NCI-H1417 treated with DMSO at 0.1 percent for 48 hours (cell line): ENCODE measurements at regions not wholly inside any gene's neighbourhood (a gene's known extent, or its start where the extent isn't known, plus 50 kb on each side); places are given as distances from the start of the nearest gene placed in this dataset.
"Not testable (repeated sequence)": the region's sequence is repeated elsewhere in the genome, so short reads cannot be mapped to it uniquely, and the experiment has no call there.

ENCODE experiments used
- DNase-seq: peaks from one replicate; lab custom pipeline; 2025; lab: John Stamatoyannopoulos, UW

DNA sequence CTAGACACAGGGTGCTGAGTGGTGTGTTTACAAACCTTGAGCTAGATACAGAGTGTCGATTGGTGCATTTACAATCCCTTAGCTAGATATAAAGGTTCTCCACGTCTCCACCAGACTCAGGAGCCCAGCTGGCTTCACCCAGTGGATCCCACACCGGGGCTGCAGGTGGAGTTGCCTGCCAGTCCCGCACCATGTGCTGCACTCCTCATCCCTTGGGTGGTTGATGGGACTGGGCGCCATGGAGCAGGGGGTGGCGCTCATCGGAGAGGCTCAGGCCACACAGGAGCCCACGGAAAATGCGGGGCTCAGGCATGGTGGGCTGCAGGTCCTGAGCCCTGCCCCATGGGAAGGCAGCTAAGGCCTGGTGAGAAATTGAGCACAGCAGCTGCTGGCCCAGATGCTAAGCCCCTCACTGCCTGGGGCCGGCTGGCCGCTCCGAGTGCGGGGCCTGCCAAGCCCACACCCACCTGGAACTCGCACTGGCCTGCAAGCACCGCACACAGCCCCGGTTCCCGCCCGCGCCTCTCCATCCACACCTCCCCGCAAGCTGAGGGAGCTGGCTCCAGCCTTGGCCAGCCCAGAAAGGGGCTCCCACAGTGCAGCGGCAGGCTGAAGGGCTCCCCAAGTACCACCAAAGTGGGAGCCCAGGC lies 418.4 kb downstream of the KIF20B start:
- not testable (repeated sequence) for DNase-seq

DNA sequence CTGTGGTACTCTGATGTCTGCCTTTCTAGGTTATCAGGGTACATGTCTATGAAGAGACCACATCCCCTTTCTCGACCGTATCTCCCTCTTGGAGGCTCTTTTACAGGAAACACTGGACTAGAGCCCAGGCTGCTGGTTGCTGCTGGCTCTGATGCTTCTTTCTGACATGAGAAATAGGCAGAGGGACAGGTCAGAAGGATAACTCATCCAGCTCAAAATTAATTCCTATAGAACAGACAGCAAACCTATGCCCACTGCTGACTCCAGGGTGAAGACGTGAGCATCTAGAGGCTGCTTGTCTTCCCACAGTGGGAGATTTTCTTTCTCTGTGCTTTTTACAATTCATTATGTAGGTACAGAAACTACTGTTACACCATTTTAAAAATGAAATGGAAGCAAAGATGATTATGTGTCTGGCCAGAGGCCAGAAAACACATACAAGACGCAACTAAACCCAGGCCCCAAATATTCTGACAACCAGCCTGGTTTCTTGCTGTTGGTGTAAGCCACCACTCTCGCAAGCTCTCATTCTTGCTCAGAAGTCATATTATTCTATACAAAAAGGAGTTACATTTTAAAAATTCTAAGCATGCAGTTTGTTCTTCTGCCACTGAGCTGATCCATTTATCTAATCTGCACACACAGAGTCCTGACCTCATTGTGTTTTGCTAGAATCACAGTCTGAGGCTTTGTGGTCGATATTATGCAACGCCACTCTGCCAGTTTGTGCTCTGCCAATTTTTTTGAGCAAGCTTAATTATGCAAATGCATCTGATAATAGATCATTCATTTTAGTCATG lies 424.3 kb downstream of the KIF20B start:
- no peak for DNase-seq

DNA sequence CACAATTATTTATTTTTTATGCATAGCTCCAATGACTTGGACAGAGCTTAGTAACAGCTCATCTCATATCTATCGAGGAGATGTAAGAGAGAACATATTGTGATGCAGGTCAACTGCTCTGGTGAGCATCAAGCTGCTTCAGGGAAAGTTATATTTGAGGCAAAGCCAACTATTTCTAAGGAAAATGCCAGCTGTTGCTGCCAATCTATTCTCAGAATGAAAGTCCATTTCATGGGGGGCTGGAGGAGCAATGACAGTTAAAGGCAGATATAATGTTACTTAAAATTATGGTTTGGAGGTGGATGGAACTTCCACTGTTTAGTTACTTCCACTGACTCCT lies 424.8 kb downstream of the KIF20B start:
- no peak for DNase-seq

DNA sequence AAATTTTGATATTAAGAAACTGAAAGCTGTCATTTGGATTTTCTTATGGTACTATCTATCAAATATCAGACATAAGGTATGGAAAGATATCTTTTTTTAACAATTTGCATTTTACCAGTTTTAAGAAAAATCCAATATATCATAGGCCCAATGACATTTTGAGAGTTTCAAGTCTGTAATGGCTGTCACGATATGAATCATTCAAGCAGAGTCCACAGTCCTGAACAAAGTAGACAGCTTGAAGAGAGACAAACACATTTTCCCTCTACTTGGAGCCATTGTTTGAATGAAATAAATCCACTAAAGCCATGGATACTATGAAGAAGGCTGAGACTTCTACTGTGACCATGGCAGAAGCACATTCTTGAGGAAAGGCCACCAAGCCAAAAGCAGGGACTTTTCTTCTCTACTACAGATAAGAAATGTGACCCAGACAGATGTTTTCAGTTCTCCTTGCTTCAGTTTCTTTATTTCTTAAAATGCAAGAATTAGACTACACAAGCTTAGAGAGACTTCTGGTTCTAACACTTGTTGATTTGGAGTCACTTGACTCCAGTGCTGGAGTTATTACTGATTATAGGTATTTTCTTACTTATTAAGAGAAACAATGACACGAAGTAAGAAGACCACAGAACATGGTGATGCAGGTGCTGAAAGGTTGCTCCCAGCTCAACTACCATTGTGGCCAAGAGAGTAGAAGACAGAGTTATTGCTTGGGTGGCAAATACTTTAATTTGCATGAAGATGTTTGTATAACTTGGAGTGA lies 429.1 kb downstream of the KIF20B start:
- DNase-seq, result no peak

DNA sequence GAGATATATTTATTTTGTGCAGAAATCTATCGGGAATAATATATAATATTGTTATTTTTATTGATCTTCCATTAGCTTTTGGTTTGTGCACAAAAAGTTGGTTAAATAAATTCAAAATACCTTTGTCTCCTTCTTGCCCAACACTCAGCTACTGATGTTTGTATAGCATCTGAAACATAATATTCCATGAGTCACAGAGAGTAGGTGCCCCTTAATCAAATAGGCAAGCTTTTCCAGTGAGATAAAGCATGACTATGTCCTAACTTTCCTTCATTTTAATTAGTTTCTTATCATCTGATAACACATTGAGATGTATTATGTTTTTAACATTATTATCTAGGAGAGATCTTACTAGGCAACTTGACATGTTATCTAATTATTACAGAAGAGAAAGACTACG lies 432.2 kb downstream of the KIF20B start:
- DNase-seq, result no peak

DNA sequence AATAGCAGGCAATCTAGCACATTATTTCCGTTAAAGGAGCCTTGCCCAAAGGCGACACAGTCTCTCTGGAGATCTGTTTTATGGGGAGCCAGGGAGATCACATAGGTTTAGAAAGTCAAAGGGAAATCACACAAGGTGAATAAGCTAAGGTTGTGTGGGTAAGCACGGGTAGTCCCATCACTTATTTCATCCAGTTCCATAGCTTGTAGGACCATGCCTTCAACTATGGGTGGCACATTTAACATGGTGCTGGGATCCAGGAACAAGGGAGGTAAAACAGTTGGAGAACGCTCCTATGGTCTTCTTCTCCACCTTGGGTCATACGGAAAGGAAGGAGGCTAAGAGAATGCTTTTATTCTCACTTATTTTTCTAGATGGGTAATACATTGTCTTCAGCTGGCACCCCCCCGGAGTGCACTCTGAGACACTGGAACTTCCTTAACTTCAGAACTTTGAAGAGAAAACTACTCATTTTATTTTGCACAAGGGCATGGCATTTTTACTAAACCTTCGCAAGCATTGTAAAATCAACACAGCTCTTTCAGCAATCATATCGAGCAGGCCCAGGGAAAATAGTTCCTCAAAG lies 435.4 kb downstream of the KIF20B start:
- no peak for DNase-seq

DNA sequence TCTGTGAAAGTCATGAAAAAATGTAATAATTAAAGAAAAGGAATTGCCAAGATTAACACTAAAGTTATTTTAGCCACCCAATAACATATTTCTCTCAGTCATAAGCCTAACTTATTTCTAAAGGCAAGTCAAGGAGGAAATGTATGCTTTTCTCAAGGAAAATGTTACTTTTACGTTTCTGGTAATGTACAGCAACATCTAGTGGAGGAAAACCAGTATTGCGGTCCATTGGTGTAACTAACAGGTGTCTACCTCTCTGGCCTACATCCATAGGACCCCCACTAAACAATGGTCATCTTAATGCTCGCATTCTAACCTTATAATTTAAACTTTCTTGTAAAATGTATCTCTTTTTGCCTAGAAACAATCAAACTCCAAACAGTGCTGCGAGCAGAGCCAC lies 437.5 kb downstream of the KIF20B start:
- DNase-seq, result no peak

DNA sequence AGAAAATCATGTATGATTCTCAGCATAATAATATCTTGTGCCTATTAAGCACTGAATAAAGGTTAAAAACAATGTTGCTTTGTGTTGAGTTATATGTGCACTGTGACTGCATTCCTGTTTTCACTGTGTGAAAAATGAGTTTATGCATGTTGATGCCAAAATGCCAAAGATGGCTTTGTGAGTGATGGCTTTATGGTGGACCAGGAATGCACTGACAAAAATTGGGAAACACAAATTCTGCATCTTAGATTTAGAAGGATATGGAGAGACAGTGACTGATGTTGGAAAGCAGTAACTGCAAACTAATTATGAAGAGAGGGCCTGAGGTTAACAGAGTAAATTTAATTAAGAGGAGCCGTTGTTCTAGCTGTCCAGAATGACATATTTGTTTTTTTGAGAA lies 440.4 kb downstream of the KIF20B start:
- no peak for DNase-seq

DNA sequence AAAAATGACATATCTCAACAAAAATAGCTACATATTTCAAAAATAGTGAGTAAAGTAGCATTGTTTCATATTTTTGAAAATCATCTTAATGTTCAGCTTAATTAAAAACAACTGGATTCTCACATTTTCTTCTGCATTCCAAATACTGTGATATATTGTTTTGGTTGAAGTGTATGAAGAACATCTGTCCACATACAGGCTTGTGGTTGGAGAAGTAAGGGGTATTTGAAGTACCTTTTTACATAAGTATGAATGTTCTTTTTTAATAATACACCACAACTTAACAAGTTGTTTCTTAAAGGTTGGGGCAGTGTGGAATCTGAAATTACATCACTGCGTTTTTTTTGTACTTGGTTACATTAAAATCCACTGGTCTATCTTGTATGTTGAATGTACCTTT lies 442.5 kb downstream of the KIF20B start:
- DNase-seq, result no peak

DNA sequence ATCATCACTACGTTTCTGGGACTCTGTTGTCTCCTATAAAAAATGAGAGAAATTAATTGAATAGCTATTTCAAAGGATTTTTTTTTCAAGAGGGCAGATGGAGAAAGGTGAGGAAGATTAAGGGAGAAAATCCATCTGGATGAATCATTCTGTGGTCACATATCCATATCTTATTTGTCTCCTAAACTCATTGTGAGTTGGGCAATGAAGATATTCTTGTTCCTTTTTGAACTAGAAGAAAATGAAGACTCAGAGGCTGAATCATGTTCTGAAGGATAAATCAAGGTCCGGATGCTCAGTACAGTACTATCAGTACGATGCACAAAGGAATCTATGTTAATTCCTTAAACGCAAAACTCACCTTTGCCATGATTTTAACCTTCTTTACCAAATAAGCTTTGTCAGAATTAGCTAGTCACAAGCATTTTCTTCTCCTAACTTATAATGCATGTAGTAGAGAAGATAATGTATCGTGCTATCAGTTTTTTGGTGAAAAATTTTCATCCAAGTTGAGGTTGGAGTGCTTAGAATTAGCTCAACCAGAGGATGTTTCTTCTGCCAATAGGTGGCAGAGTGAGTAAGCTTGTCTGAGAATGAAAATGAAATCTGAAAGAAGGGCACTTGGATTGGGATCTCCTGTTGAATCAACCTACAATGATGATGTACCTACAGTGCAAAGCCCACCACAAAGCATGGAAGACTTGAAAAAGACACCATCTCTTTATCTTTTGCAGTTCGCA lies 446.9 kb downstream of the KIF20B start:
- DNase-seq, result no peak

DNA sequence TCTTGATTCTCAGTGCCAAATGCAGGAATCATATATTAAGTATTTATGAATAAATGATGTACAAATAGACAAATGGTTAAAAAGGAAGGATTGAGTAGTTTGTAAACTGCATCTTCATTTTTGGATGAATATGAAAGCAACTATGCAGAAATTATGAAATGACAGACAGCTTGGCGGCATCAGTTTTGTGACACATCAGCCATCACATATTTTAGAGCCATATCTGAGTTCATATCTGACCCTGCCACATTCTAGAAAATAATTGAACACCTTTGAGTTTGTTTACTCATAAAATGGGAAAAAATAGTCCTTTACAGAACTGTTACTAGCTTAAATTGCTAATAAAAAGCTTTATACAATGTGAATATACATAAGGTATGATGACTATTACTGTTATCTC lies 448.2 kb downstream of the KIF20B start:
- no peak for DNase-seq

DNA sequence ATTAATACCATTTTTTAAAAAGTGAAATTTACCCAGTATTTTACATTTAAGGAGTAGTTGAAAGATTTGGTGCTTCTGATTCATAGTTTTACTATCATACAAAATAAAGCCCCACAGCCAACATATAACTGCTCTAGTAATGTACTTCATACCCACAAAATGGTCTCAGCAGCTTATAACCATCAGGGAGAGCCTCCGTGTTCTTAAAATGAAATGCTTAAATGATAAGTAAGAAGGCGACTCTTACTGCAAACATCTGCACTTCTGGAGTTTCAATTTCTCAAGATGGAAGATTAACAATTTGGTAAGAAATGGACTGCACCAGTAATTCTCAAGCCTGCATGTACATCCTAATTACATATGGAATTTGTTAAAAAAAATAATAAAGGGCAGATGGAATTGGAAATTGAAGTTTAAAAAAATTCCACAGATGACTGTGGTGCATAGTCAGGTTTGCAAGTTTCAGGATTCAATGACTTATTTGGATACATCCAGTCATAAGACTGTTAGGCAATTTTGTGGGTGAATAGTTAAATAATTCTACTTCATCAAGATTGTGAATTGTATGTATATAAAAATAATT lies 461.0 kb downstream of the KIF20B start:
- no peak for DNase-seq

DNA sequence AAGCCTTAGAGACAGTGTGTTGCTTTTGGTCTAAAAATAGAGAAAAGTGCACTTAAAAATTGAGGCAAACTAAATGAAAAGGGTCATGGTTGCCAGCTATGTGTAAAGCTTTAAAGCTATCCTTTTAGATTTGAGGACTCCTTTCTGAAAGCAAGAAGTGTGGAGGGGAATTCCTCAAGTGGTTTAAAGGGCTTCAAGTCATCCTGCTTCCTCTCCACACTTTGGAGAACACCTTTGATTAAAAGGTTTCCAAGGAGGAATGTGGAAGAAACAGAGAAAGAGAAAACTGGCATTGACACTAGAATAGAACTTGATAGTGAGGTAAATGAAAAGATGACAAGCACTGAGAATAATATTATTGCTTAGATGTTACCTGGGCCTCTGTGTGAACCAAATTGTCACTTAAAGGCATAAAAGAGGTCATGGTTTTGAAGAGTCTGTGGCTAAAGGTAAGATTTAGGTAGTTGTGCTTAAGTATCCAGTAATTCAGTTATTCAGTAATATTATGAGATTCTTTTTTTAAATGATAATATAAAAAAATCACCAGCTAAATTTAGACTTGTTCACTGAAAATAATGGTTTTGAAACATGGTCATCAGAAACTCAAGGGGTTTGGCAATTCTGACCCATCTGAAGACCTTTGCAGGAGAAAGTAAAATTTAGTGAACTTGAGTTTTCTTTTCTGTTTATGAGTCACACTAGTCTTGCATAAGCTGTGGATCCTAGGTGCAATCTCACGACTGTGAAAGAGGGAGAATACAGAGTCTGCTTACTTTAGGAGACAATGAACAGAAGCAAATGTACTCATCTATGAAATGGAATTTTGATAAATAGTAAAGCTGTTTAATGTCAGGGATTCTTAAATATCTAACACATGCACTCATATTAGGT lies 466.0 kb downstream of the KIF20B start:
- no peak for DNase-seq

DNA sequence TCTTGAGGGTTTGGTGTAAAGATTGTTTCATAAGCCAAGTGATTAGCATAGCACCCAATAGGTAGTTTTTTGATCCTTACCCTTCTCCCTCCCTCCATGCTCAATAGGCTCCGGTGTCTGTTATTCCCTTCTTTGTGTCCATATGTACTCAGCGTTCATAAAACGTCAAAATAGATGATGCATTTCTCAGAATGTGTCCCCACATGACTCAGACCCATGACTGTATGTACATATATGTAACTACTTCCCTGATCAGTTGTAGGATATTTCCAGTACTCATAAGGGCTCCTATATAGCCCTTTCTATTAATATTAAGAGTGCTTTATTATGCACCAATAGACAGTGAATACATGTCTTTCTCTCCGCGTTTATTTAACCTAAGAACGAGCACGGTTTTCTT lies 466.9 kb downstream of the KIF20B start:
- DNase-seq, result no peak

DNA sequence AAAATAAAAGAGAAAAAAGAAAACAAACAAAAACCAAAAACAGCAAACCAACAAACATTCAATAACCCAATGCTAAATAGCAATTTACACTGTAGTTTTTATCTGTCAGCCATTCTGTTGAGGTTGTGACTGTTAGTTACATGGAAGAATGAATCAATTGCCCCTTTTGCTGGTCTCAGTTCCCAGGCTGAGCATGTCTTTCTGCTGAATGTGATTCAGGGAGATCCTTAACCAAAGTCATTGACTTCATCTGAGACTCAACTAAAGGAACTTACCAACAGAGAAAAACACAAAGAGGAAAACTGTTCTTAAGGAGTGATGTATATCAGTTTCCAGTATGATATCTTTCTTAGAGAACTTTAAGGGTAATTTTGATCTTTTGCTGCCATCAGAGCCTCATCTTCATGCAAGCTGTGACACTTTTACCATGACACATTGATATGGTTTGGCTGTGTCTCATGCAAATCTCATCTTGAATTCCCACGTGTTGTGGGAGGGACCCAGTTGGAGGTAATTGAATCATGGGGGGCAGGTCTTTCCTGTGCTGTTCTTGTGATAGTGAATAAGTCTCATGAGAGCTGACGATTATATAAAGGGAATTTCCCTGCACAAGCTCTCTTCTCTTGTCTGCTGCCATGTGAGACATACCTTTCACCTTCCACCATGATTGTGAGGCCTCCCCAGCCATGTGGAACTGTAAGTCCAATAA lies 469.8 kb downstream of the KIF20B start:
- DNase-seq, result no peak

DNA sequence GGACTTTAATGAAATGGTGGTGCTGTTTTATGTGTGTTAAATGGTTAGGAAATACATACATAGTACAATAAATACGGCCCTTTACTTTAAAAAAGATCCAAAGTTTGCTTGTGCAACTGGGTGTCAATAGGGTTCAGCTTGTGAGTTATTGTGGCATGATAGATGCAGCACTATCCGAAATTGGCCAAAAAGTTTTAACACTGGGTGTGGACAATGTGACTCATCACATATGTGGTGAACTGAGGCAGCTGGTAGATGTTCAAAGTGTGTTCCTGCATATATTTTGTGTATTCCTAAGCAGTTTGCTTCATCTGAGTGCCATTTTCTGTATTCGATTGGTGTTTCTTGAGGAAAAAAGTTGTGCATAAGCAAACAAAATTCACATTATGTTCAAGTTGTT lies 473.1 kb downstream of the KIF20B start:
- DNase-seq, result no peak

DNA sequence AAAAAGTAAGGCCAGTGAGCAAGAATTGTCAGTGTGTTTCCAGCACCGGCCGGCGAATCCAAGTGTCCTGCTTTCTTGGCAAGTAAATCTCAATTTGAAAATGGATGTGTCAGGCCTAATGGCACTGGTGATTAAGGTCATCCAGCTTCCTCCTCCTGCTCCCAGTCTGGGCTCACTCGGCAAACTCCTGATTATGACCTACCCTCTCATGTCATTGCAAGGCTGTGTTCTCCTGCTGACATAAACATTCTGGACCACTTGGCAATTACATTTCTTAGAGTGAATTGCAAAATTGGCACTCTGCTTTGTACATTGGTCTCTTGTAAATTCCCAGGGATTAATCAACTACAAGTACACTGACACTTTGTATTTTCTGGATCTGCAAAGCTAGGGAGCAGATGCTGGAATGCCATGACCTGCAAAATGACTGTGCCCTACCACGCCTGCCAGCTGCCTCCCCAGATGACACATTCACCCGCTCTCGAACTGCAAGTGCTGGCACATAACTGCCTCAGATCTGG lies 473.8 kb downstream of the KIF20B start:
- no peak for DNase-seq

DNA sequence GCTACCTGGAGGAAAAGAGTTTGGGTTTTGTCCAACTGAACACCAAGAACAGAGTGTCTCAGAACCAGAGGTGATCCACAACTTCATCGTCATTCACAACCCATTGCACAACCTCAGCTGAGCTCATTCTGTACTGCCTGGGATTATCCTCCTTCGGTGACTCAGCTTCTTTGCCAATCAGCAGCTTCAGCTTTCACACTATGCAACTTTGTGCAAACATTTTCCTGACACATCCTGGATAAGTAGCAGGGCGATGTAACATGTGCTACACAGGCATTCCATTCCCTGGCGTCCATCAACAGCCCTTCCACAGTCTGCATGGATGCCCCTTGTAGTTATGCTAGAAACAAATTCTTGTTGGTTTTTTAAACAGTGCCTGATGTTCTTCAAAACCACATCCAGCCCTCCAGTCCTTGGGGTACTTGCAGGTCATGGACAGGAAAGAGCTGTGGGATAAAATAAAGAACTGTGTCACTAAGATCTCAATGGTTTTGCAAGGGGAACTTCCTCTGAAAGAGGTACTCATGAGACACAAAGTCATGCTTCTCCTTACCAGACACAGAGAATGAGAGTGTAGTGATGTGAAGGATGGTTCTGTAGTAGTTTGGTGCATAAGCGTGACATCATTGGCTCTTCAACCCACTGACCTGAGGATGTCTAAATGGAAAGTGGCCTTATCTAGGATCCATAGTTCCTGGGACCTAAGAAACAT lies 478.5 kb downstream of the KIF20B start:
- DNase-seq, result no peak
